ENCODE measurements at regions not wholly inside any gene's neighbourhood (a gene's known extent, or its start where the extent isn't known, plus 50 kb on each side); places are given as distances from the start of the nearest gene placed in this dataset.

GRCh38 chr15:57767481-57767880 is 61.0 kb downstream of the POLR2M start:
- no peak overlapping the region for H3K4me3 Mint-ChIP-seq
- peaks cover 0 to 1% of the 10 kb centered on the region in 2 donors for H3K36me3 Mint-ChIP-seq (ENCODE audit: insufficient read depth in 2 of 2)
- no peaks in the 10 kb centered on the region for H3K9me3 Mint-ChIP-seq
- H3K4me1 Mint-ChIP-seq (ENCODE audit: low read depth) = peaks cover 10% of the 10 kb centered on the region
- ATAC-seq (replicated peaks in 1 of 2) (no peak), DNase-seq (no peak)
- H3K27ac Mint-ChIP-seq = no peak overlapping the region
- H3K27me3 Mint-ChIP-seq (ENCODE audit: low read depth) = peaks cover 7% of the 10 kb centered on the region

- H3K4me1 Mint-ChIP-seq (ENCODE audit: low read depth) = peaks cover 17% of the 10 kb centered on the region
- ATAC-seq (replicated peaks in 1 of 2) (no peak), DNase-seq (no peak)
- no peaks in the 10 kb centered on the region for H3K9me3 Mint-ChIP-seq
- H3K4me3 Mint-ChIP-seq = no peak overlapping the region
- no peaks in the 10 kb centered on the region for H3K27me3 Mint-ChIP-seq (ENCODE audit: low read depth)
- H3K27ac Mint-ChIP-seq = no peak overlapping the region
- H3K36me3 Mint-ChIP-seq (ENCODE audit: insufficient read depth in 2 of 2) = no peaks in the 10 kb centered on the region
These were observed 62.8 kb downstream of the POLR2M start for GRCh38 chr15:57769266-57769665.

GRCh38 chr15:57770495-57770894 is 64.0 kb downstream of the POLR2M start:
- H3K4me1 Mint-ChIP-seq (ENCODE audit: low read depth) = peaks cover 17% of the 10 kb centered on the region
- no peaks in the 10 kb centered on the region for H3K36me3 Mint-ChIP-seq (ENCODE audit: insufficient read depth in 2 of 2)
- H3K4me3 Mint-ChIP-seq = no peak overlapping the region
- no peaks in the 10 kb centered on the region for H3K9me3 Mint-ChIP-seq
- H3K27ac Mint-ChIP-seq = no peak overlapping the region
- ATAC-seq (replicated peaks in 1 of 2) (no peak), DNase-seq (no peak)
- no peaks in the 10 kb centered on the region for H3K27me3 Mint-ChIP-seq (ENCODE audit: low read depth)

GRCh38 chr15:57772223-57772957 is 65.9 kb downstream of the POLR2M start:
- H3K4me1 Mint-ChIP-seq (ENCODE audit: low read depth) = peaks cover 23% of the 10 kb centered on the region
- ATAC-seq (replicated peaks in 1 of 2) (peak; percentile 57 to 75), DNase-seq (peak in 1 of 2 donors; percentile 4)
- no peak overlapping the region for H3K27ac Mint-ChIP-seq
- H3K9me3 Mint-ChIP-seq = no peaks in the 10 kb centered on the region
- no peak overlapping the region for H3K4me3 Mint-ChIP-seq
- no peaks in the 10 kb centered on the region for H3K27me3 Mint-ChIP-seq (ENCODE audit: low read depth)
- H3K36me3 Mint-ChIP-seq (ENCODE audit: insufficient read depth in 2 of 2) = no peaks in the 10 kb centered on the region

GRCh38 chr15:57773051-57773450 is 66.5 kb downstream of the POLR2M start:
- no peak overlapping the region for H3K4me3 Mint-ChIP-seq
- no peaks in the 10 kb centered on the region for H3K27me3 Mint-ChIP-seq (ENCODE audit: low read depth)
- H3K36me3 Mint-ChIP-seq (ENCODE audit: insufficient read depth in 2 of 2) = no peaks in the 10 kb centered on the region
- no peaks in the 10 kb centered on the region for H3K9me3 Mint-ChIP-seq
- ATAC-seq (replicated peaks in 1 of 2) (no peak), DNase-seq (no peak)
- no peak overlapping the region for H3K27ac Mint-ChIP-seq
- peaks cover 21% of the 10 kb centered on the region for H3K4me1 Mint-ChIP-seq (ENCODE audit: low read depth)

- H3K27me3 Mint-ChIP-seq (ENCODE audit: low read depth) = no peaks in the 10 kb centered on the region
- no peak overlapping the region for H3K4me3 Mint-ChIP-seq
- ATAC-seq (replicated peaks in 1 of 2) (no peak), DNase-seq (no peak)
- no peak overlapping the region for H3K27ac Mint-ChIP-seq
- H3K9me3 Mint-ChIP-seq = peaks cover 0 to 1% of the 10 kb centered on the region in 2 donors
- H3K4me1 Mint-ChIP-seq (ENCODE audit: low read depth) = peaks cover 41% of the 10 kb centered on the region
- H3K36me3 Mint-ChIP-seq (ENCODE audit: insufficient read depth in 2 of 2) = peaks cover 0 to 2% of the 10 kb centered on the region in 2 donors
These were observed 70.5 kb downstream of the POLR2M start for GRCh38 chr15:57777003-57777402.

- DNase-seq = no peak
- Mint-ChIP-seq H3K27ac (no peak overlapping the region), H3K36me3 (ENCODE audit: insufficient read depth in 2 of 2) (peaks cover 0 to 2% of the 10 kb centered on the region in 2 donors), H3K9me3 (peaks cover 0 to 1% of the 10 kb centered on the region in 2 donors), H3K4me1 (ENCODE audit: low read depth) (peaks cover 35% of the 10 kb centered on the region), H3K4me3 (no peak overlapping the region), H3K27me3 (ENCODE audit: low read depth) (peaks cover 8% of the 10 kb centered on the region)
- no peak for ATAC-seq (replicated peaks in 1 of 2)
These were observed 74.0 kb downstream of the POLR2M start for GRCh38 chr15:57780471-57780870.

GRCh38 chr15:57782731-57783130 is 76.2 kb downstream of the POLR2M start:
- peaks cover 0 to 1% of the 10 kb centered on the region in 2 donors for H3K9me3 Mint-ChIP-seq
- DNase-seq = no peak
- peaks cover 0 to 2% of the 10 kb centered on the region in 2 donors for H3K36me3 Mint-ChIP-seq (ENCODE audit: insufficient read depth in 2 of 2)
- ATAC-seq (replicated peaks in 1 of 2) = no peak
- no peak overlapping the region for H3K27ac Mint-ChIP-seq
- no peak overlapping the region for H3K4me3 Mint-ChIP-seq
- peaks cover 36% of the 10 kb centered on the region for H3K4me1 Mint-ChIP-seq (ENCODE audit: low read depth)
- peaks cover 15% of the 10 kb centered on the region for H3K27me3 Mint-ChIP-seq (ENCODE audit: low read depth)

GRCh38 chr15:57784081-57784511 is 77.6 kb downstream of the POLR2M start:
- no peaks in the 10 kb centered on the region for H3K9me3 Mint-ChIP-seq
- H3K36me3 Mint-ChIP-seq (ENCODE audit: insufficient read depth in 2 of 2) = no peaks in the 10 kb centered on the region
- DNase-seq (no peak), ATAC-seq (replicated peaks in 1 of 2) (no peak)
- H3K4me1 Mint-ChIP-seq (ENCODE audit: low read depth) = peaks cover 25% of the 10 kb centered on the region
- no peak overlapping the region for H3K27ac Mint-ChIP-seq
- H3K27me3 Mint-ChIP-seq (ENCODE audit: low read depth) = peaks cover 22% of the 10 kb centered on the region
- no peak overlapping the region for H3K4me3 Mint-ChIP-seq

- Mint-ChIP-seq H3K27ac (no peak overlapping the region), H3K4me1 (ENCODE audit: low read depth) (peaks cover 21% of the 10 kb centered on the region), H3K4me3 (no peak overlapping the region), H3K36me3 (ENCODE audit: insufficient read depth in 2 of 2) (no peaks in the 10 kb centered on the region), H3K9me3 (no peaks in the 10 kb centered on the region), H3K27me3 (ENCODE audit: low read depth) (peaks cover 22% of the 10 kb centered on the region)
- no peak for ATAC-seq (replicated peaks in 1 of 2)
- DNase-seq = no peak
These were observed 78.5 kb downstream of the POLR2M start for GRCh38 chr15:57785039-57785438.

GRCh38 chr15:57785959-57786358 is 79.4 kb downstream of the POLR2M start:
- DNase-seq (no peak), ATAC-seq (replicated peaks in 1 of 2) (peak in 1 of 2 donors; percentile 68)
- H3K27me3 Mint-ChIP-seq (ENCODE audit: low read depth) = peaks cover 22% of the 10 kb centered on the region
- no peak overlapping the region for H3K4me3 Mint-ChIP-seq
- H3K9me3 Mint-ChIP-seq = no peaks in the 10 kb centered on the region
- no peak overlapping the region for H3K27ac Mint-ChIP-seq
- H3K36me3 Mint-ChIP-seq (ENCODE audit: insufficient read depth in 2 of 2) = no peaks in the 10 kb centered on the region
- peaks cover 12% of the 10 kb centered on the region for H3K4me1 Mint-ChIP-seq (ENCODE audit: low read depth)

- Mint-ChIP-seq H3K4me1 (ENCODE audit: low read depth) (peaks cover 10% of the 10 kb centered on the region), H3K9me3 (no peaks in the 10 kb centered on the region), H3K36me3 (ENCODE audit: insufficient read depth in 2 of 2) (no peaks in the 10 kb centered on the region), H3K27me3 (ENCODE audit: low read depth) (peaks cover 17% of the 10 kb centered on the region), H3K27ac (no peak overlapping the region), H3K4me3 (no peak overlapping the region)
- ATAC-seq (replicated peaks in 1 of 2) (no peak), DNase-seq (no peak)
These were observed 82.7 kb downstream of the POLR2M start for GRCh38 chr15:57789225-57789624.

- ATAC-seq (replicated peaks in 1 of 2) = no peak
These were observed 86.4 kb downstream of the POLR2M start for GRCh38 chr15:57792724-57793449.

More at GRCh38 chr15:57792724-57793449, 86.4 kb downstream of the POLR2M start:
- Mint-ChIP-seq H3K27me3 (ENCODE audit: low read depth) (peaks cover 10% of the 10 kb centered on the region), H3K9me3 (no peaks in the 10 kb centered on the region), H3K4me1 (ENCODE audit: low read depth) (no peaks in the 10 kb centered on the region), H3K4me3 (no peak overlapping the region), H3K36me3 (ENCODE audit: insufficient read depth in 2 of 2) (no peaks in the 10 kb centered on the region), H3K27ac (no peak overlapping the region)
- DNase-seq = no peak
